ENCODE measurements at regions not wholly inside any gene's neighbourhood (a gene's known extent, or its start where the extent isn't known, plus 50 kb on each side); places are given as distances from the start of the nearest gene placed in this dataset.
"Not testable (repeated sequence)": the region's sequence is repeated elsewhere in the genome, so short reads cannot be mapped to it uniquely, and the experiment has no call there.

DNA sequence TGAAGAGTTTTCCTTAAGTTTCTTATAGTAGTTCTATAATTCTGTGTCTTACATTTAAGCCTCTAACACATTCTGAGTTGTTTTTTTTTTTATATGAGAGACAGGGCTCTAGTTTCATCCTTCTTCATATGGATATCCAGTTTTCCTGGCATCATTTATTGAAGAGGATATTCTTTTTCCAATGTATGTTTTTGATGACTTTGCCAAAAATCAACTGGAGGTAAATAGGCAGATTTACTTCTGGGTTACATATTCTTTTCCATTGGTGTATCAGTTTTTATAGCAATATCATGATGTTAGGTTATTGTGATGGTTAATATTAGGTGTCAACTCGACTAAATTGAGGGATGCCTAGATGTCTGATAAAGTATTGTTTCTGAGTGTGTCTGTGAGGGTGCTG lies 650.7 kb upstream of the GRID2 start:
- no peak for DNase-seq

DNA sequence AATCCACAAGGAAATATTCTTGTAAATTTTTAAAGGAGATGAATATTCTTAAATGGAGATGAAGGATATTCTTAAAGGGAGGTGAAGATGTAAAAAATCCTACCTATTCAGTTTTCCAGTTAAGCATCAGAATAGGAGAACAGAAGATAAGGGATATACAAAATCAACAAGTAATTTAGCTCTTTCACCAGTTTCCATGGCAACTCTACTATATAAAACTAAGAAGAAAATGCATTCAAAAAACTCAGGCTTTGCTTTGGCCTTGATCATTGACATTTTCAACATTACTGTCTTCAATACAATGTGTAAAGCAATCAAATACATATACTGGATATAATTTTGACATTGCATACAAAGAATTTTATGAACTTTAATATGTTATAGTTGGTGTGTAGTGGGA lies 622.7 kb upstream of the GRID2 start:
- no peak for DNase-seq

DNA sequence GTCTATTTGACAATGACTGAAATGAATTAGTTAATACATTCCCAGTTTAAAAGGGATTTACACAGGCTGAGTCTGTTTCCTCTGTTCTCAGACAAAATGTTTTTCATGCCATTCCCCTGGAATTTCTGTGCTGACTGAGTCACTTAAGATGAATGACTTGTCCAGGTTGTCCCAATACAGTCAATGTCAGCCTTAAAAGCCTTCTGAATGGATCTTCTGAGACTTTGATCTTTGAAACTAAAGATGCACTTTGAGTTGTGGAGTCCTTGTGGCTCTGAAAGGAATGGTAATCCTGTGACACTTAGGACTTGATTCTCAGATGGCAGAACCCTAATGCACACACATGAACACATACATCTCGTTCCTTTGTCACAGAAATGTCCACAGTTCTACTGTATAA lies 622.2 kb upstream of the GRID2 start:
- no peak for DNase-seq

DNA sequence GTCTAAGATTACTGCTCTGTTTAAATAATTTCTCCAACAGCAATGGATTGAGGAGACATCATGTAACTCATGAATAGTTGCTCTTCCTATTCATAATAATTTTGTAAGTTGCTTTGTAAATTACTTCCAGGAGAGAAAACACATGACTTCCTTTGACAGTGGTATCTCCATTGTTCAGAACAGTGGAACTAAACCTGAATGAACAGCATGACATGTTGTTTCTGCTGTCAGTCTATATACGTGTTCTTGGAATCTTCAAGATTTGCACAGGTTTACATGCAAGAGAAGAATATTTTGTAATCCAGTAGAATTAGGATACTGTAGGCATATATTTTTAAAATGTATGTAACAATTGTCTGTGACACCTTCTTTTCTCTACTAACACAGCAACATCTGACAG lies 618.8 kb upstream of the GRID2 start:
- DNase-seq = no peak

DNA sequence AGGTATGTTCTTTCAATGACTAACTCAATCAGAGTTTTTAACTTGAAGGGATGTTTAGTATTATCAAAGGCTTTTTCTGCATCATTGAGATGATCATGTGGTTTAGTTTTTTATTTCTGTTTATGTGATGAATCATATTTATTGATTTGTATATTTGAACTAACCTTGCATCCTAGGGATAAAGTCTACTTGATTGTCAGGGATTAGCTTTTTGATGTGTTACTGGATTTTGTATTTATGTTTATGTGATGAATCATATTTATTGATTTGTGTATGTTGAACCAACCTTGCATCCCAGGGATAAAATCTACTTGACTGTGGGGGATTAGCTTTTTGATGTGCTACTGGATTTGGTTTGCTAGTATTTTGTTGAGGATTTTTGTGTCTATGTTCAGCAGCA lies 615.4 kb upstream of the GRID2 start:
- no peak for DNase-seq

DNA sequence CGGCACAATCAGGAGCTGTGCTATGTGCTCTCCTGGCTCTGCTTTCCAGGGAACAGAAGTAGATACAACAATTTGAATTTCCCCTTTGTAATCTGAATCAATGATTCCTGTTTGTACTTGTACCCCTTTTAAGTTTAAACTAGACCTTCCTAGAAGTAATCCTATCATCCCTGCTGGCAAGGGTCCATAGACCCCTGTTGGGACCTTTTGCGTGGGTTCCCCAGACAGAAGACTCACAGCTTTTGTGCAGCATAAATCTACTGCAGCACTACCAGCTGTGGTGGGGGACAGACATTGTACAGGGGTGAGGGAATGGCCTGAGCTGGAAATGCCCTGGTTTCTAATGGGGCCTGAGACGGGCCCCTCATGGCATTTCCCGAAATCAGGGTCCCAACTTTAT lies 604.1 kb upstream of the GRID2 start:
- DNase-seq = not testable (repeated sequence)

DNA sequence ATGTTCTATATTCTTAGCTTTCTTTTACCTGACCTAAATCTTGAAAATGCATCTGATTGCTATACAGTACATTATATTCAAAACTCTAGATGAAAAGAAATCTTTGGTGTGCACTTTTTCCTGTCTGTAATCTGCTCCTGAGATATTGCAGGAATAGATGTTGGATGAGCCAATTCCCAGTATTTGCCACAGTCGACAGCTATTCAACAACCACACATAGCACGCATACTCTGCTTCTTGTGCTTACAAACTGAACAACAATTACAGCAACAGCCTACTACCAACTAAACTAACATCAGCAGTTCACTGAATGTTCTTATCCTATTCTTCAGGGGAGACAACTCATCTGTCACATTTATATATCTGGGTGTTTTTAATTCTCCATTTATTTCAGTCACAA lies 573.9 kb upstream of the GRID2 start:
- no peak for DNase-seq

DNA sequence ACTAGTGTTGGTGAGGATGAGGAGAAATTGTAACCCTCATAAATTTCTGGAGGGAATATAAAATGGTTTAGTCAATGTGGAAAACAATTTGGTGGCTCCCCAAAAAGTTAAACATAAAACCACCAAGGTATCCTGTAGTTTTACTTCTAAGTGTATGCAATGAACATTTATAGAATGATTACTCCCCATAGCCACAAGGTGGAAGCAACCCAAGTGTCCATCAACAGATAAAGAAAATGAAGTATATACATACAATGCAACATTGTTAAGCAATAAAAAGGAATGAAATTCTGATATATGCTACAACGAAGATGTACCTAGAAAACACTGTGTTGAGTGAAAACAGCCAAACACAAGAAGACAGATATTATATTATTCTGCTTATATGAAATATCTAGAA lies 569.1 kb upstream of the GRID2 start:
- DNase-seq = no peak

DNA sequence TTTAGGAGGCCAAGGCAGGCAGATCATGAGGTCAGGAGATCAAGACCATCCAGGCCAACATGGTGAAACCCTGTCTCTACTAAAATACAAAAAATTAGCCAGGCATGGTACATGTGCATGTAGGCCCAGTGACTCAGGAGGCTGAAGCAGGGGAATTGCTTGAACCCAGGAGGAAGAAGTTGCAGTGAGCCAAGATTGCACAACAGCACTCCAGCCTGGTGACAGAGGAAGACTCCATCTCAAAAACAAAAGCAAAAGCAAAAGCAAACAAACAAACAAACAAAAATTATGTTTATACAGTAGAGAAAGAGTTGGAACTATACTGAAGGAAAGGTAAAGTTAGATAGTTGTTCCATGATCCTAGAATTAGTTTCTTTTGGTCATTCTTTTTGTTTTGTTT lies 564.9 kb upstream of the GRID2 start:
- not testable (repeated sequence) for DNase-seq

DNA sequence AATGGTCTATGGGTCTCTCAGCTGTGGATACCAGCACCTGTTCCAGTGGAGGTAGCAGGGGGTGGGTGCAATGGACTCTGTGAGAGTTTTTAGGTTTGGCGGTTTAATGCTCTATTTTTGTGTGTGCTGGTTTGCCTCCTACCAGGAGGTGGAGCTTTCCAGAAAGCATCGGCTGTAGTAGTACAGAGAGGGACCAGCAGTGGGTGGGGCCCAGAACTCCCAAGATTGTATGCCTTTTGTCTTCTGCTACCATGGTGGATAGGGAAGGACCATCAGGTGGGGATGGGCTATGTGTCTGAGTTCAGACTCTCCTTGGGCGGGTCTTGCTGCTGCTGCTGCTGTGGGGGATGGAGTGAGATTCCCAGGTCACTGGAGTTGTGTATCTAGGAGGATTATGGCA lies 557.2 kb upstream of the GRID2 start:
- no peak for DNase-seq

DNA sequence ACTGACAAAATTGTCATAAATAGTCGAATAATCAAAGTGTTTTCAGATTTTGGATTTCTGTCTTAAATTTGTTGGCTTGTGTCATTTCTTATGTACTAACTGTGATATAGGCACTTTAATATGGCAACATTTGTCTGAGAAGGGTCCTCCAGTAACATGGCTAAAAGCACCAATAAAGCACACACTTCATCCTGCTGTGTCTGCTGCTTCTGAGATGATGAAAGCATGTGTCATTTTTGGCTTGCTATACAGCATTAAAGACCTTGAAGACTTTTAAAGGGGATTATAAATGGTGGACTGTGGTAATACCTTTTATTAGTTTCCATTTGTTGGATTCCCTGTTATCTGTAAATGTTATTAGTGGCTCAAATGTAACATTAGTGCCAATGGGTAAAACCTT lies 551.8 kb upstream of the GRID2 start:
- DNase-seq = no peak

DNA sequence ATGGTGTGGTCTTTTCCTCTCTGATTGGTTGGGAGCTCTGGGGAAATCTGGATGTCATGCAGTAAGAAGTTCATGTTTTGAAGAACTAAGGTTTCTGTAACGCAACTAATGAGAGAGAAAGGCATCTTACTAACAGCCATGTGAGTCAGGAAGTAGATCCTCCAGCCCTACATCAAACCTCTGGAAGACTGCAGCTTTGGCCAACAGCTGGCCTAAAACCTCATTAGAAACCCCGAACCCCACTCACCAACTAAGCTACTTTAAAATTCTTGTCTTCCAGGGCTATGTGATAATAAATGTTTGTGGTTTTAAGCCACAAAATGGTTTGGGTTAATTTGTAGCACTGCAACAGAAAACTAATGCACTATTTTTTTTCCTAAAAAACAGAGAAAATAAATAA lies 549.0 kb upstream of the GRID2 start:
- DNase-seq = no peak

DNA sequence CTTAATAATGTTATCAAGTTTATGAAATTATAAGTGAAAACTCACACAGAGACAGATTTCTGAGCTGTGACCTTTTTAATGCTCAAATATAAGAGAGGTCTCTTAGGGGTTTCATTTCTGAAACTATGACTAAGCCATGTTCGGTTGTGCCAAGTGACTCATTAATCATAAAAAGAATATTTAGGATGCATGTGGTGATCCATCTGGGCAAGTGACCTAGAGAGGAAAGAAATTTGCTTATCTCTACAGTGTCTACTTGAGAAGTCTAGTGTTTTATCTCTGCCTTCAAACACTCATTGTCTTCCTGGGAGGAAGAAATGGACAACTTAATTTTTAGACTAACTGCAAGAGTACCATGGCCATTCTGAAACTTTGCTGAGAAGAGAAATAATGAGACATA lies 545.3 kb upstream of the GRID2 start:
- no peak for DNase-seq

DNA sequence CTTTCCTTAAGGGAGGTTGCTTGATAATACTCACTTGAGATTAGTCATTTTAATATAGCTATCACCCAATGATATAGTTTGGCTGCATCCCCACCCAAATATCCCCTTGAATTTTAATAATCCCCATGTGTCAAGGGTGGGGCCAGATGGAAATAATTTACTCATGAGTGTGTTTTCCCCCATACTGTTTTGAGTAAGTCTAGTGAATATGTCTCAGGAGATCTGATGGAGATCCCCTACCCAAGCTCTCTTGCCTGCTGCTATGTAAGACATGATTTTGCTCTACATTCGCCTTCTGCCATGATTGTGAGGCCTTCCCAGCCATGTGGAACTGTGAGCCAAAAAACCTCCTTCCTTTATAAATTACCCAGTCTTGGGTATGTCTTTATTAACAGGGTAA lies 539.7 kb upstream of the GRID2 start:
- DNase-seq = no peak

DNA sequence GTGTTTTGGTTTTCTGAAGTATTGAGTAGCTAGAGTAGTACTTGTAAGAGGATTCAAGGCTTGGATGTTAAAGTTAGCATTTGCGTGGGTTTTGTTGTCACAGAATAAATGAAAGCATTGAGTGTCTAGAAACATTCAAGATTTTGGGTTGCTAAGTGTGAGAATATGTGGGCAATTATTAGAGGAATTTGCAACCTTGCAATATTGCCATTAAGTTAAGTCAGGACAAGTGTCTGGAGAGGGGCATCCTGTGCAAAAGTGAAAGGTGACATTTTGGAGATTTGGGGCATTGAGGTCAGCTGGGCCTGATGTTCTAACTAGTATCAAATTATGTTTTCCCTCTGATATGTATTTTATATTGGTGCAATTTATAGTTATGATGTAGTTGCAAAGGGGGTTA lies 533.9 kb upstream of the GRID2 start:
- DNase-seq = no peak

DNA sequence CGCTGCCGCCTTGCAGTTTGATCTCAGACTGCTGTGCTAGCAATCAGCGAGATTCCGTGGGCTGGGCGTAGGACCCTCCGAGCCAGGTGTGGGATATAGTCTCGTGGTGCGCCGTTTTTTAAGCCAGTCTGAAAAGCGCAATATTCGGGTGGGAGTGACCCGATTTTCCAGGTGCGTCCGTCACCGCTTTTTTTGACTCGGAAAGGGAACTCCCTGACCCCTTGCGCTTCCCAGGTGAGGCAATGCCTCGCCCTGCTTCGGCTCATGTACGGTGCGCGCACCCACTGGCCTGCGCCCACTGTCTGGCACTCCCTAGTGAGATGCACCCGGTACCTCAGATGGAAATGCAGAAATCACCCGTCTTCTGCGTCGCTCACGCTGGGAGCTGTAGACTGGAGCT lies 512.1 kb upstream of the GRID2 start:
- DNase-seq = not testable (repeated sequence)

DNA sequence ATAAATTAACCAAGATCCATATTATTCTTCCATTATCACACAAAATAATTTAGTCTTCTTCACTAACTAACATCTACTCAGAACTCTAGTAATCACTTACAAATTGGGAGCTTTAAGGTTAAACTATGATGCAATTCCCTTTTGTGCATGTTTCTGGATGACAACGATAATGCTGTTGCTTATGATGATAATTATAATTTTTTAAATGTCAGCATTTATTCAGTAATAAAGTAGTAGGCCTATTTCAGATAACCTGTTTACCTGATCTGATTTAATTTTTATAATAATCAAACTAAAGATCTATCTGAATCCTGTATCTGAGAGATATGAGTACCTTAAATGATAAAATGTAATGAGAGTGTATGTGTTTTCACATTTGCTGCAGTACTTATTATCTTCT lies 507.8 kb upstream of the GRID2 start:
- DNase-seq = no peak

DNA sequence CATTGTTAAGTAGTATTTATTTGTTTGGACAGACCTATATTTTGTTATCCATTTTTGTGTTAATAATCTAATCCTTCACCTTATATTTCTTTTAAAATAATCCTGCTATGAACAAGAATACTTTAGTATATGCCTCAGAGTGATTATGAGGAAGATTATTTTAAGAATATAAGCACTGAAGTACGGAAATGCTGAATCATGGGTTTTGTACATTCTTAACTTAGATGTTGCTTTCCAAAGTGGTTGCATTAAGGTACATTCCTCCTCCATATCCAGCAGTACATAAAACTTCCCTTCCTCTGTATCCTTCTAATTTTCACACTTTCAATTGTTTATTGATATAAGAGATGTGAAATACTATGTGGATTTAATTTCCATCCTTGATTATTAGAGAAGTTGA lies 491.4 kb upstream of the GRID2 start:
- no peak for DNase-seq

DNA sequence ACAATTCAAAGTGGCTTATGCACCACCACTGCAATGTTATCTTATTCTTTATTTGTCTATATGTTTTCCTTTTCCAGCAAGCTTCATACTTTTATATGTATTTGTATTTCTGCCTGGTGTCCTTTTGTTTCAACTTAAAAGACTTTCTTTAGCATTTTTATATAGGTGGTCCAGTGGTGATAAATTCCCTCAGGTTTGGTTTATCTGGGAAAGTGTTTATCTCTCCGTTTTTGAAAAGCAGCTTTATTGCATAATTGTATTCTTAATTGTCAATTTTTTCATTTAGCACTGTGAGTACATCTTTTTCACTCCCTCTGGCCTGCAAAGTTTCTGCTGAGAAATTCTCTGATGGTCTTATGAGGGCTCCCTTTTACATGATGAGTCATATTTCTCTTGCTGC lies 479.0 kb upstream of the GRID2 start:
- no peak for DNase-seq

DNA sequence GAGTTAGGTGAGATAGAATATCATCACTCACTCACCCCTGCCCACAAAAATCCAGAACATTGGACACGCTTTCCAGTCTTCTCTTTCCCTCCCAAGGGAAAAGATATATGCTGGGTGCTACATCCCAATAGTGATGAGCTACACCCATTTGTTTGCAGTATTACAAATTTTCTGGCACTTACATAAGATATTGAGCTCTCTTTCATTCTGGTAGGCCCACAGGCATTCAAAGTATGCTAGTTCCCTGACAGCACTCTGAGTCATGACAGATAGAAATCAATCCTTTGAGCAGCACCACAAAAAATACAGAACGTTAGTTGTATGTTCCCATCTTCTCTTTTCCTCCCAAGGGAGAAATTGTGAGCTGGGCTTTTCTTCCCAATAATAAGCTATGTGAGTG lies 477.6 kb upstream of the GRID2 start:
- DNase-seq = no peak

DNA sequence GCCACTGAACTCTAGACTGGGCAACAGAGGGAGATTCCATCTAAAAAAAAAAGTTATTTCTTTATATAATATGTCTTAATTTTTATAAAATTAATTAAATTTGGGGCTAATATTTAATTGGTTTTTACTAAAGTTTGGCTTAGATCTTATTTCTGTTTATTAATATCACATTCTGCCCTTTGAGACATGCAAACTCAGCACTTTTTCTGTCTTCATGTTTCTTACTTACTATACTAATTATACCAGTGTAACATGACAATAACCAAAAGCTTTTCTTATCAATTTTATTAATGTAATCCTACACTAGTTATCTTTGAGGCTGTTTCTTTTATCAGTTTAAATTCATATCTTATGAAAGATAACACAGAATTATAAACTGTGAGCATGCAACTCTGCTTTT lies 475.9 kb upstream of the GRID2 start:
- no peak for DNase-seq

DNA sequence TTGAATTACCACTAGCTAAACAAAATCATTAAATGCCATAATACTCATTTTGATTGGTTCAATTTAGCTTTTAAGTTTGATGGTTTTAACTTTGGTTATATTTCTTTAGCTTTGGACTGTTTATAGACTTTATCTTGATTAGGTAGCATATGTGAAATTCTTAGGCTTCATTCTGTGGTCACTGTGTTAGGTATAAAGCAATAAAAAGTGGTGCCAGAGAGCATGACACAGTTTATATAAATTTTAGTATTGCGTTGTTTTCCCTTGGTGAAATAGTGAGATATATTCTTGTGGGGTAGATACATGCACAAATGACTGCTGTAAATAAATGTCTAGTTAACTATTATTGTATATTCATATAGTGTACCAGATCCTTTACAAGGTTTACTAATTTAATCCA lies 474.2 kb upstream of the GRID2 start:
- no peak for DNase-seq

DNA sequence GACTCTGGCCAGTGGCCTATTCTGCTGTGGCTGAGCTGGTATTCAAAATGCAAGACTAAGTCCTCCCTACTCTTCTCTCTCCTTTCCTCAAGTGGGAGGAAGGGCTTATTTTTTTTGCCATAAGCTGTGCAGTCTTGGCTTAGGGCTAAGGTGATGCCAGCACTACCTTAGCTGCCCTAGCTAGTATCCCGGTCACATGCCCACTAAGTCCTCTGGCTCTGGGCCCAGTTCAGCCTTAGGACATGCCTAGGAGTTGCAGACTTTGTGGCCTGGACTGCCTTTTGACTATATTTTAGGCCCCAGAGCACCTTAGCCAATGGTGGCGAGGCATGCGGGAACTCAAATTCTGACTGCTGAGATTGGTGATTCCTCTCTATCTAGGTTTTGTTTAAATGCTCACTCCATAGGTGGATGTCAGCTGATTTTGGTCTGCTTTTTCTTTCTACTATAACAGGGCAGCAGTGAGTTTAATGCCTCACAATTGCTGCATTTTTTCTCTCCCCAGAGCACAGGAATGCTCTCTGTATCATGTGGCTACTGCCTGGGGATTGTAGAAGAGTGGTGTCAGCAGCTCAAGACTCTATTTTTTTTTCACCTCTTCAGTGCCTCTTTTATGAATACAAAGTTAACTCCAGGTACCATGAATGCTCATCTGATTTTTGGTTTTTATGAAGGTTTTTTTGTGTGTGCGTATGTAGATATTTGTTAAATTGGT lies 472.9 kb upstream of the GRID2 start:
- no peak for DNase-seq

DNA sequence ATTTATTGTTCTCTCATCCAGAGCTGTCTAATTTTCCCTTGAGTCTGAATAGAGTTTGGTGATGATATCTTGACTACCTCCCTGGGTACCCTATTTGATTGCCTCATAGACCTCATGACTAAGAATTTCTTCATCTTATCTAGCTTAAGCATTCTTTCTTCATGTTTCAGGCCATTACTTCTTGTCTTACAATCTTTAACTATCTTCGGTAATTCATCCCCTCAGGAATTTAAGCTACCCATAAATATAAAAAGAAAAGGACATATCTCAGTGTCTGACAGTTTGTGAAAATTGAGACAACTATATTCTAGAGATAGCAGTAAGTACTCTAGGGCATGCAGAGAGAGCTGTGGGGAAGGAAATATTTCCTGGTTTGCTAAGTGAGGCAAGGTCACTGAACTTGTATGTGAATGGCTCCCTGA lies 466.1 kb upstream of the GRID2 start:
- no peak for DNase-seq

DNA sequence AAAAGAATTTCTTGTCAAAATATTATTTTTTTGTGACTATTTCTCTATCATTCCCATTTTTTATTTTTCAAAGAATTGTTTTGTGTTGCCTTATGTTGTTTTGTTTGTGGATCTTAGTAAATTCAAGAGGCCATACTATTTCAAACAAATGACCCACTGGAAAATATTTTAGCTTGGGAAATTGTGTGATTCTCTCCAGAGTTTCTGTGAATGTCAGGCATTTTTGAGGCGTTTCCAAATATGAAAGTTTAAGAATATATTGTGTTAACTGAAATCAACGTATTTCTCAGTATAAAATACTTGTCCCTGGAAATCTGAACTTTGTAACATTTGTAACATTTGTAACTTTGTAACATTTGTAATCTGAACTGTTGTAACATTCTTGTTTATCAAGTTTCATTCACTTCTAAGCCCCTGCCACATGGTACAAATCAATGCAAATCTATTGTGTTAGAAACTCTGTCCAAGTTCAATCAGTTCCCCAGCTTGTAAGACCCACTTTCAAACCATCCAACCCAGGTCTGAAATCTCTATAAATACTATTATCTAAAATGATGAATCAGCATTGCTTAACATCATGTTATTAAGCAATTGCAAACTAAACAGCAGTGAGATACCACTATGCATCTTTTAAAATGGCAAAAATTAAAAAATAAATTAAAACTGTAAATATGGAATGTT lies 465.4 kb upstream of the GRID2 start:
- no peak for DNase-seq

Data from activated CD4-positive, alpha-beta T cell treated with anti-CD3 and anti-CD28 coated beads, Interleukin-2, Interleukin-6, amounts not matched to agents 100 ng/mL and 50 ng/mL, durations not matched to agents 16 hours and 8 hours (primary cell).